ENCODE measurements at regions not wholly inside any gene's neighbourhood (a gene's known extent, or its start where the extent isn't known, plus 50 kb on each side); places are given as distances from the start of the nearest gene placed in this dataset.
"Not testable (repeated sequence)": the region's sequence is repeated elsewhere in the genome, so short reads cannot be mapped to it uniquely, and the experiment has no call there.

GRCh38 chr20:30899370-30900079 is 357.9 kb upstream of the DEFB115 start:
- DNase-seq (ENCODE audit: low spot score), result peak; percentile 0

DNA sequence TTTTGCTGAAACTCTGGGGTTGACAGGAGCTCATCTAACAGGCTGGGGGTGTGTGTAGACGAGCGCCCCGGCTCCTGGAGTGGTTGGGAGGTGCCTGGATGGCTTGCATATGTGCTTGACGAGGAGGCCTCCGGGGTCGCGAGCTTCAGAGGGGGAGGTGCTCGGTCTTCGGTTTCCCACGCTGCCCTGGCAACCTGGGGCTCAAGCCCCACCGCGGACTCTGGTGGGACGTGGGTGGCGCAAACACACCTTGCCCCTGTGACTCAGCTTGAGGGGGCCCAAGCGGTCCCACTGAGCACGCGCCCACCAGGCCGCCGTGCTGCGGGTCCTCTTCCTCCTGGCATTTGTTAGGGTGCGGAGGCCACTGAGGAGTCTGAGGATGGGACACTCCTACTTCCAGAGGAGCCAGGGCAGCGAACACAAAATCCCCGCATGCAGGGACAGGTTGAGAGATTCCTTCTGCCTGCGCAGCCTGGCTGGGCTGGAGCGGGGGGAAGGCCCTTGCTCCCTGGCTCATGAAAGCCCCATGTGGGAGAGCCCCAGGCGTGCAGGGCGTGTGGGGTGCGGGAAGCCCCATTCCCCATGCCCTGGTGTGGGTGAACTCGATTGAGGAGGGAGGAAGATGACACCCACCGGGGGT is 357.3 kb upstream of the DEFB115 start:
- DNase-seq (ENCODE audit: low spot score), result not testable (repeated sequence)

GRCh38 chr20:30905231-30905630 is 352.2 kb upstream of the DEFB115 start:
- not testable (repeated sequence) for DNase-seq (ENCODE audit: low spot score)

DNA sequence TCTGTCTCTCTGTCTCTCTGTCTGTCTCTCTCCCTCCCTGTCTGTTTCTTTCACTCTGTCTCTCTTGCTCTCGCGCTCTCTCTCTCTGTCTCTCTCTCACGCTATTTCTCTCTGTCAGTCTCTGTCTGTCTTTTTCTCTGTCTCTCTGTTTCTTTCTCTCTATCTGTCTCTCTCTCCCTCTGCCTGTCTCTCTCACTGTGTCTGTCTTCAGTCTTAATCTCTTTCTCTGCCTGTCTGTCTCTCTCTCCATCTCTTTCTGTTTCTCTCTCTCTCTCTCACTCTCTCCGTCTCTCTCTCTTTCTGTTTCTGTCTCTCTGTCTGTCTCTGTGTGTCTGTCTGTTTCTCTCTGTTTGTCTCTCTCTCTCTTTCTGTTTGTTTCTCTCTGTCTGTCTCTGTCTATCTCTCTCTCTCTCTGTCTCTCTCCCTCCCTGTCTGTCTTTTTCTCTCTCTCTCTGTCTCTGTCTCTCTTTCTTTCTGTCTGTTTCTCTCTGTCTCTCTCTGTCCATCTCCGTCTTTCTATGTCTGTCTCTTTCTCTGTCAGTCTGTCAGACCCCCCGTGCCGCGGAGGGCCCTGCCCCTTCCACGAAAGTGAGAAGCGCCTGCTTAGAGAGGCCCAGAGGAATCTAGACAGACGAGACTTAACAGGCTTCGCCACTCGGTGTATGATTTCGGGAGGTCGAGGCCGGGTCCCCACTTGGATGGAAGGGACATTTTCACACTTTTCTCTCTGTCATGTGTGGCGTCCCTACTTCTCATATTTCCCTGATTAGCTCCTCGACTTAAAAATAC is 346.3 kb upstream of the DEFB115 start:
- no peak for DNase-seq (ENCODE audit: low spot score)

- not testable (repeated sequence) for DNase-seq (ENCODE audit: low spot score)
Observed at GRCh38 chr20:30911832-30912660, 345.4 kb upstream of the DEFB115 start.

- DNase-seq (ENCODE audit: low spot score), result not testable (repeated sequence)
Observed at GRCh38 chr20:30912661-30913026, 344.8 kb upstream of the DEFB115 start.

- DNase-seq (ENCODE audit: low spot score), result not testable (repeated sequence)
Observed at GRCh38 chr20:30916404-30916803, 341.1 kb upstream of the DEFB115 start.

- no peak for DNase-seq (ENCODE audit: low spot score)
Observed at GRCh38 chr20:30919514-30920188, 337.8 kb upstream of the DEFB115 start.

DNA sequence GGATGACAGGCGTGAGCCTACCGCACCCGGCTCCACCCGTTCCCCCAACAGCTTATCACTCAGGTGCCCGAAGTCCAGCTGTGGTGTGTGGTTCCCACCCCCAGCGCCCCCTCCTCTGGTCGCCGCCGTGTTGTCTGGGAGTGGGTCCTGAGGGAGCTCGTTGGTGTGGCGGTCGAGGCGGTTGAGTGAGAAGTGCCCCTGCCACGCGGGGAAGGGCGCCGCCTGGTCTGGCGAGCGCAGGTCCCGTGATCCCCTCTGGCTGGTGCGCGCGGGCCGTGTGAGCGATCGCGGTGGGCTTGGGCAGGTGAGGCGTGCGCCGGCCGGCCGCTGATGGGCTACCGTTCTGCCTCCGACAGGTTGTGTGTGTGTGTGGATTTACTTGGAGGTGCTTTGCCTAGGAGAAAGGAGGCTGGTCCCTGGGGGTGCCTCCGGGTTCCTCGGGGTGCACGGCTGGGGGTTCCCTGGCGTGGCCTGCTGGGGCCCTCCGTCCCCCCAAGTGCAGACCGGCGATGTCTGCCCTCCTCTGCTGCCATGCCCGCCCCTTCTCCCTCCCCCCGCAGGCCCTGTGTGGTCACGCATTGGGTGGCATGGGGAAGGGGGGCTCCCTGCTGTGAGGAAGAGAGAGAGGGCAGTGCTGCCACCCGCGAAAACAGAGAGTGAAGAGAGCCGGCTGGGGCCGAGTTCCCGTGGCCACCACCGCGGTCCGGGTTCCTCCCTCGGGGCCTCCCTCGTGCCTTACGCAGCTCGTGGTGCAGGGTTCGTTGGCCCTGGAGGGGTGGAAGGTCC is 336.0 kb upstream of the DEFB115 start:
- DNase-seq (ENCODE audit: low spot score), result no peak

DNA sequence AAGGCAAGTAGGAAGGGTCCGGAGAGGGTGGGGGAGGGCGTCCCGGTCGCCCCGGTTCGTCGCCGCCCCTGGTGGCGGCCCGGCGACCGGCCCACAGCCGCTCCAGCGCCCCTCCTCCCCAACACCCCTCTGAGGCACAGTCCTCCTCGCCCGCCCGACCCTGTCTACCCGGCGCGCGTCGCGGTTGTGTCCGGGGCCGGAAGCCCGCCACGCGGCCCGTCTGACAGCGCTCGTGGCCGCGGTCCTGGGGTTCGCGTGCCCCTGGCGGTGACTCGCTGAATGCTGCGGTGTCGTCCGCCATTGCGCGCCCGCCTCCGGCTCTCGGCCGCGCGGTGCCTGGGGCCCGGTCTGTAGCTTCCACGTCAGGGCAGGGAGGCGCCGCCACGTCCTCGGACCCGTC is 335.3 kb upstream of the DEFB115 start:
- DNase-seq (ENCODE audit: low spot score), result no peak

DNA sequence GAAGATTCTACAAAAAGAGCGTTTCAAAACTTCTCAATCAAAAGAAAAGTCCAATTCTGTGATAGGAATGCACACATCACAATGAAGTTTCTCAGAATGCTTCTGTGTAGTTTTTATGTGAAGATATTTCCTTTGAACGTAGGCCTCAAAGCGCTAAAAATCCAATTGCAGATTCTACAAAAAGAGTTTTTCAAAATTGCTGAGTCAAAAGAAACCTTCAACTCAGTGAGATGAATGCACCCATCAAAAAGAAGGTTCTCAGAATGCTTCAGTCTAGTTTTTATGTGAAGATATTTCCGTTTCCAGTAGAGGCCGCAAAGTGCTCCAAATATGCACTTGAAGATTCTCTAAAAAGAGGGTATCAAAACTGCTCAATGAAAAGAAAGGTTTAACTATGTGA is 319.7 kb upstream of the DEFB115 start:
- no peak for DNase-seq (ENCODE audit: low spot score)

DNA sequence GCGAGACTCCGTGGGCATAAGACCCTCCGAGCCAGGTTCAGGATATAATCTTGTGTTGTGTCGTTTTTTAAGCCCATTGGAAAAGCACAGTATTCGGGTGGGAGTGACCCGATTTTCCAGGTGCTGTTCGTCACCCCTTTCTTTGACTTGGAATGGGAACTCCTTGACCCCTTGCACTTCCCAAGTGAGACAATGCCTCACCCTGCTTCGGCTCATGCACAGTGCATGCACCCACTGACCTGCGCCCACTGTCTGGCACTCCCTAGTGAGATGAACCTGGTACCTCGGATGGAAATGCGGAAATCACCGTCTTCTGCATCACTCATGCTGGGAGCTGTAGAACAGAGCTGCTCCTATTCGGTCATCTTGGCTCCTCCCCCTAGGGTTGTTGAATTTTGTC is 307.7 kb upstream of the DEFB115 start:
- DNase-seq (ENCODE audit: low spot score), result no peak

- DNase-seq (ENCODE audit: low spot score), result not testable (repeated sequence)
Observed at GRCh38 chr20:30951088-30951487, 306.4 kb upstream of the DEFB115 start.

GRCh38 chr20:30956649-30957048 is 300.8 kb upstream of the DEFB115 start:
- not testable (repeated sequence) for DNase-seq (ENCODE audit: low spot score)

- not testable (repeated sequence) for DNase-seq (ENCODE audit: low spot score)
Observed at GRCh38 chr20:30959208-30959607, 298.3 kb upstream of the DEFB115 start.

- DNase-seq (ENCODE audit: low spot score), result no peak
Observed at GRCh38 chr20:30963591-30963990, 293.9 kb upstream of the DEFB115 start.

DNA sequence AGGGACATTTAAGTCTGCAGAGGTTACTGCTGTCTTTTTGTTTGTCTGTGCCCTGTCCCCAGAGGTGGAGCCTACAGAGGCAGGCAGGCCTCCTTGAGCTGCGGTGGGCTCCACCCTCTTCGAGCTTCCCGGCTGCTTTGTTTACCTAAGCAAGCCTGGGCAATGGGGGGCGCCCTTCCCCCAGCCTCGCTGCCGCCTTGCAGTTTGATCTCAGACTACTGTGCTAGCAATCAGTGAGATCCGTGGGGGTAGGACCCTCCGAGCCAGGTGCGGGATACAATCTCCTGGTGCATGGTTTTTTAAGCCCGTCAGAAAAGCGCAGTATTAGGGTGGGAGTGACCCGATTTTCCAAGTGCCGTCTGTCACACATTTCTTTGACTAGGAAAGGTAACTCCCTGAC is 281.6 kb upstream of the DEFB115 start:
- not testable (repeated sequence) for DNase-seq (ENCODE audit: low spot score)

GRCh38 chr20:30985386-30985785 is 272.1 kb upstream of the DEFB115 start:
- DNase-seq (ENCODE audit: low spot score), result no peak

Measured in cerebellar cortex (tissue), 1 donor.